HCT116 (cell line): ENCODE measurements at regions not wholly inside any gene's neighbourhood (a gene's known extent, or its start where the extent isn't known, plus 50 kb on each side); places are given as distances from the start of the nearest gene placed in this dataset.

Experiments
- CBX3 ChIP-seq: IDR thresholded peaks from 2 replicates; pipeline ENCODE4 v1.6.1; 2012; ENCODE audit warnings: low read depth
- CEBPB ChIP-seq: IDR thresholded peaks from 2 replicates; pipeline ENCODE4 v1.6.1; 2012; ENCODE audit warnings: low read depth
- CTCF ChIP-seq, 3 experiments: fragments of 200-600 bp in 1 of 3; sonication (generic) in 1 of 3; IDR thresholded peaks in 2 of 3; conservative IDR thresholded peaks in 1 of 3; 2 replicates each; pipeline ENCODE4 v1.5.1; 2012 to 2017; ENCODE audit warnings: low read depth in 2 of 3, low read length in 2 of 3, antibody characterized with exemption in 1 of 3, borderline replicate concordance in 1 of 3, control low read depth in 1 of 3, mild to moderate bottlenecking in 1 of 3, mixed read lengths in 1 of 3, mixed run types in 1 of 3, moderate library complexity in 1 of 3; ENCODE audit not compliant: insufficient read depth in 1 of 3
- EZH2 ChIP-seq: fragments of 200-600 bp; sonication (generic); IDR thresholded peaks from 2 replicates; pipeline ENCODE4 v1.6.1; 2017; ENCODE audit warnings: antibody characterized with exemption, mixed run types
- EZH2phosphoT487 ChIP-seq: fragments of 200-600 bp; IDR thresholded peaks from 2 replicates; pipeline ENCODE4 v1.6.1; 2018; ENCODE audit warnings: antibody characterized with exemption, borderline replicate concordance
- FOSL1 ChIP-seq: IDR thresholded peaks from 2 replicates; pipeline ENCODE4 v1.6.1; 2012; ENCODE audit warnings: low read depth
- POLR2A ChIP-seq: IDR thresholded peaks from 2 replicates; pipeline ENCODE4 v1.7.0; 2011; ENCODE audit warnings: borderline replicate concordance; ENCODE audit not compliant: insufficient read depth, insufficient read length; ENCODE audit errors: extremely low read depth
- RAD21 ChIP-seq: IDR thresholded peaks from 2 replicates; pipeline ENCODE4 v1.6.1; 2012; ENCODE audit warnings: low read depth, mild to moderate bottlenecking
- SIN3A ChIP-seq: IDR thresholded peaks from 2 replicates; pipeline ENCODE4 v1.6.1; 2012; ENCODE audit warnings: low read depth
- YY1 ChIP-seq: IDR thresholded peaks from 2 replicates; pipeline ENCODE4 v1.6.1; 2011; ENCODE audit warnings: low read length, low read depth, moderate library complexity, mild to moderate bottlenecking; ENCODE audit not compliant: insufficient replicate concordance; ENCODE audit errors: extremely low read depth
- ZBTB33 ChIP-seq: IDR thresholded peaks from 2 replicates; pipeline ENCODE4 v1.6.1; 2011; ENCODE audit warnings: mild to moderate bottlenecking, low read length, moderate library complexity; ENCODE audit not compliant: insufficient replicate concordance; ENCODE audit errors: extremely low read depth
- ZFX ChIP-seq: fragments of 450-650 bp; IDR thresholded peaks from 2 replicates; pipeline ENCODE4 v1.6.1; 2017

DNA sequence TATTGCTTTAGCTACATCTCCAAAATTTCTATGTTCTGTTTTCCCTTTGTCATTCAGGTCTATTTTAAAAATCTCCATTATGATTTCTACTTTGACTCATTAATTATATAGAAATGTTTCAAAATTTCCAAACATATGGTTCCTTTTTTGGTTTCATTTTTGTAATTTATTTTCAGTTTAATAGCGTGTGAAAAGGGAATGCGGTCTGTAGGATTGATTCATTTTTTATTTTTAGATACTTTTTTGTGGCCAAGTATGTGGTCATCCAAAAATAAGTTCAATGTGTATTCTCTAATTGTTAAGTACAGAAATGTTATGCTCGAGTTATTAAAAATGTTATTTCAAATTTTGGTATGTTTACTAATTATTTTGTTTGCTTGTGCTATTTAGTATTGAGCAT lies 72.5 kb upstream of the ANKRD1 start:
- TF ChIP-seq YY1 (no peak), CEBPB (no peak), CTCF (IDR thresholded peaks at IDR 0.05 in 2 of 3, conservative IDR thresholded peaks at IDR 0.05 in 1 of 3; ENCODE audit: borderline replicate concordance in 1 of 3, insufficient read depth in 1 of 3, low read depth in 2 of 3, low read length in 2 of 3) (no peak), EZH2 (no peak), RAD21 (no peak), CBX3 (no peak), POLR2A (no peak), FOSL1 (no peak), ZBTB33 (no peak), ZFX (no peak), SIN3A (no peak), EZH2phosphoT487 (no peak)
